ENCODE measurements at regions not wholly inside any gene's neighbourhood (a gene's known extent, or its start where the extent isn't known, plus 50 kb on each side); places are given as distances from the start of the nearest gene placed in this dataset.

GRCh38 chr2:239538357-239539052 lies 137.7 kb upstream of the HDAC4 start:
- no TSS peak for BruUV-seq (replicated peaks)
- CTCF ChIA-PET: interaction anchor here (0.6 kb wide), 1 partner anchor 122 kb away, joined by 3 read pairs; no protein-coding TSS in a partner anchor
- H3K36me3 Mint-ChIP-seq (ENCODE audit: insufficient read depth, unreplicated experiment): no peaks in the 10 kb centered on the region
- peaks cover 9% of the 10 kb centered on the region for H3K4me1 Mint-ChIP-seq (ENCODE audit: low read depth, unreplicated experiment)
- TF ChIP-seq CTCF (IDR thresholded peaks at IDR 0.05; ENCODE audit: unreplicated experiment): no peak
- intact Hi-C loops (cut with micrococcal nuclease; ENCODE audit: unreplicated experiment): no loop called here
- DNase-seq: no peak
- H3K9me3 Mint-ChIP-seq (ENCODE audit: low read depth, unreplicated experiment): peaks cover 2% of the 10 kb centered on the region
- no peak overlapping the region for H3K27ac Mint-ChIP-seq (ENCODE audit: unreplicated experiment)
- no peak overlapping the region for H3K4me3 Mint-ChIP-seq (ENCODE audit: low read depth, unreplicated experiment)
- H3K27me3 Mint-ChIP-seq (ENCODE audit: unreplicated experiment): peaks cover 93% of the 10 kb centered on the region

- no TSS peak for BruUV-seq (replicated peaks)
- Mint-ChIP-seq H3K4me3 (ENCODE audit: low read depth, unreplicated experiment) (no peak overlapping the region), H3K27me3 (ENCODE audit: unreplicated experiment) (peaks cover 95% of the 10 kb centered on the region), H3K4me1 (ENCODE audit: low read depth, unreplicated experiment) (peaks cover 9% of the 10 kb centered on the region), H3K27ac (ENCODE audit: unreplicated experiment) (no peak overlapping the region), H3K9me3 (ENCODE audit: low read depth, unreplicated experiment) (peaks cover 2% of the 10 kb centered on the region), H3K36me3 (ENCODE audit: insufficient read depth, unreplicated experiment) (no peaks in the 10 kb centered on the region)
- no peak for DNase-seq
- TF ChIP-seq CTCF (IDR thresholded peaks at IDR 0.05; ENCODE audit: unreplicated experiment): no peak
- intact Hi-C loops (cut with micrococcal nuclease; ENCODE audit: unreplicated experiment): no loop called here
- CTCF ChIA-PET: no interaction called here
Observed at GRCh38 chr2:239537633-239538356, 137.0 kb upstream of the HDAC4 start.

- intact Hi-C loops (cut with micrococcal nuclease; ENCODE audit: unreplicated experiment): no loop called here
- peaks cover 2% of the 10 kb centered on the region for H3K9me3 Mint-ChIP-seq (ENCODE audit: low read depth, unreplicated experiment)
- DNase-seq: no peak
- TF ChIP-seq CTCF (IDR thresholded peaks at IDR 0.05; ENCODE audit: unreplicated experiment): no peak
- BruUV-seq (replicated peaks): no TSS peak
- H3K36me3 Mint-ChIP-seq (ENCODE audit: insufficient read depth, unreplicated experiment): no peaks in the 10 kb centered on the region
- no peak overlapping the region for H3K27ac Mint-ChIP-seq (ENCODE audit: unreplicated experiment)
- CTCF ChIA-PET: no interaction called here
- no peak overlapping the region for H3K4me3 Mint-ChIP-seq (ENCODE audit: low read depth, unreplicated experiment)
- H3K27me3 Mint-ChIP-seq (ENCODE audit: unreplicated experiment): peaks cover 86% of the 10 kb centered on the region
- peaks cover 9% of the 10 kb centered on the region for H3K4me1 Mint-ChIP-seq (ENCODE audit: low read depth, unreplicated experiment)
Observed at GRCh38 chr2:239536186-239536585, 135.4 kb upstream of the HDAC4 start.

GRCh38 chr2:239535413-239536144 lies 134.8 kb upstream of the HDAC4 start:
- no peak for TF ChIP-seq CTCF (IDR thresholded peaks at IDR 0.05; ENCODE audit: unreplicated experiment)
- intact Hi-C loops (cut with micrococcal nuclease; ENCODE audit: unreplicated experiment): no loop called here
- Mint-ChIP-seq H3K36me3 (ENCODE audit: insufficient read depth, unreplicated experiment) (no peaks in the 10 kb centered on the region), H3K4me1 (ENCODE audit: low read depth, unreplicated experiment) (peaks cover 9% of the 10 kb centered on the region), H3K27ac (ENCODE audit: unreplicated experiment) (no peak overlapping the region), H3K9me3 (ENCODE audit: low read depth, unreplicated experiment) (peaks cover 3% of the 10 kb centered on the region), H3K27me3 (ENCODE audit: unreplicated experiment) (peaks cover 86% of the 10 kb centered on the region), H3K4me3 (ENCODE audit: low read depth, unreplicated experiment) (no peak overlapping the region)
- CTCF ChIA-PET: no interaction called here
- BruUV-seq (replicated peaks): no TSS peak
- DNase-seq: no peak
